Activated T-cell treated with anti-CD3 and anti-CD28 coated beads, Interleukin-2, amount 50 U/mL, for 48 hours (primary cell): ENCODE measurements at regions not wholly inside any gene's neighbourhood (a gene's known extent, or its start where the extent isn't known, plus 50 kb on each side); places are given as distances from the start of the nearest gene placed in this dataset.
"Not testable (repeated sequence)": the region's sequence is repeated elsewhere in the genome, so short reads cannot be mapped to it uniquely, and the experiment has no call there.

Experiments
- DNase-seq, 2 experiments: peaks; one replicate each; pipeline ENCODE4 v3.0.0-alpha.2; 2020

DNA sequence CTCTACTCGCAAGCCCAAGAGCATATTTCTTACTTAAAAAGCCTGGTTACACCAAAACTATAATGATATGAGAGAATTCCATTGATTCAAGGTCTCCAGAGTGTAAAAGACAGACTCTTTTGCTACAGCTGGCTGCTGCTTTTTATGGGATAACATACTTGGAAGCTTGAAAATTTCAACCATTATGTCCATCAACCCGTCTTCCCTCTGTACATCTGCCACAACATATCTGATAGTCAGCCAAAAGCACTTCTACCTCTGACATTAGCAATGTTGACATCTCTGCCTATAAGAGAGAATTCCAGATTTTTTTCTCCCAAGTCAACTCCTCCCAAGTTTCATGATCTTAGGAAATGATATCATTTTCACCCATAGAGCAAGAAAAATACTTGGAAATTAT is 54.4 kb upstream of the IQCM start:
- DNase-seq: no peak

DNA sequence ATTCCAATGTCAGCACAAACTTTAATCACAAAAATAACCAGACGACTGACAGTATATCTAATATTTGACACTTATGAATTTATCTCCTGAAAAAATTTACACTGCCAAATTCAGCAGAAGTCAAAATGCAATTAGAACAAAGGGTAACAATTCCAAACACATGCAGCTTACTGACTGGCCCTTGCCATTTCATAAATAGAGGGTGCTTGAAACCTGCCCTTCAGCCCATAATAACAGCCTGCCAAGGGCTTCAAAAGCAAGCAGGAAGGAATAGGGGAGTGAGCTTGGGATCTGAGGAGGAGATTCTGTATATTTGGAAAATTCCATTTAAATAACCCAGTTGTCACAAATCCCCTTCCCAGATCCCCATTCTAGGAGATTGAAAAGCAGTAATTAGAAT is 66.1 kb upstream of the IQCM start:
- DNase-seq: no peak

DNA sequence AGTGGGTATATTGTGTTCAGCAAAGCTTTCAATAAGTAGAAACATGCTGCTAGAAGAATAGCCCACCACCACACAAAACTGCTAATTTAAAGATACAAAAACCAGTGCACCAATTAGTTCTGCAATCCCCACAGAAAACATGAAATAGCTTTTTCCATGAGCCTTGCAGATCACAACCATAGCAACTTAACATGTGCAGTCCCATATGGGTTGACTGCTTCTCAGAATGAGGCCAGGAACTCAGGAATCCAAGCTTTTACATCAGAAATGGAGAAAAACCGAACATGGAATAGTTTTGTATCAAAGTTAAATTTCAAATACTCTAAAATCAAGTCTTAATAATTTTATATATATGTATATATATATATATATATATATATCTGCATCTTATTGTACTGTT is 66.6 kb upstream of the IQCM start:
- no peak for DNase-seq

DNA sequence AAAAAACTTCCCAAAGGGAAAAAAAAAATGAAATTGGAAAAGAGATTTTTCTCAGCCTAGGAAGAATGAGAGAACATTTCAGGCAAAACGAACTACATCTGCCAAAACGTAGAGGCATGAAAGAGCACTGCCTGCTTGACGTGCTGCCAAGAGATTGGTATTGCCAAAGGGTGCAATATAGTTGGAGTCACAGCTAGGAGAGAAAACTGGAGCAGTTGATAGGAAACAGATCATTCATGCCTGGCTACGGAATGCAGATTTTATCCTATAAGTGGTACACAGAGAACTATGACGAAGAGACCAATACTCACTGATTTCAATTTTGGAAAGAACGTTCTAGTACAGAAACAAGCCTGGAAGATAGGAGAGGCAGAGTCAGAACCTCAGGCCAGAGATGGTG is 68.4 kb upstream of the IQCM start:
- DNase-seq: no peak

DNA sequence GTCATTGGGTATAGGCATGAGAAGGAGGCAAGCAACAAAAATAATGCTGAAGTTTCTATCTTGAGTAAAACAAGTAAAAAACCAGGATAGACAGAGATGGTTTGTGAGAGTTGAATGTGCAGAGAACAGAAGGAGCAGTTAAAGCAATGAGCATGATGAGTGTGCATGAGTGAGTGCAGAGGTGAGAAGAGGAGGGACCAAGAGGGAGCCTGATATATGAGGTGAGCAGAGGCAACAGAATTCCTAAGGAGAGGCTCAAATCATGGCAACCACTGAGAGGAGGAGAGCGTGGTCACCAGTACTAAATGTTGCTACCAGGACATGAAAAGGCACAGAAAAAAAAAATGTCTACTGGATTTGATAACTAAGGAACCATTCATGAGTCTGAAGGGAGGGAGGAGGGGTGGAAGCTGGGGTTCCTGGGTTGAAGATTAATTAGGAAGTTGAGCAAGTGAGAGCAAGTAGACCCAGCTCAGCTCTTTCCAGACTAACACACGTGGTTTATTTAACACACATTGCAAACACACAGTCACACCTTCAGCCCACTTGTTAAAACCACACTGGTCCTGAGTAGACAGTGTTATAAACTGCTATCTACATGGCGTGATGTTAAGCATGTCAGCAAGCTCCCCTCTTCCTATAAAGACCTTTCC is 69.0 kb upstream of the IQCM start:
- DNase-seq: no peak

DNA sequence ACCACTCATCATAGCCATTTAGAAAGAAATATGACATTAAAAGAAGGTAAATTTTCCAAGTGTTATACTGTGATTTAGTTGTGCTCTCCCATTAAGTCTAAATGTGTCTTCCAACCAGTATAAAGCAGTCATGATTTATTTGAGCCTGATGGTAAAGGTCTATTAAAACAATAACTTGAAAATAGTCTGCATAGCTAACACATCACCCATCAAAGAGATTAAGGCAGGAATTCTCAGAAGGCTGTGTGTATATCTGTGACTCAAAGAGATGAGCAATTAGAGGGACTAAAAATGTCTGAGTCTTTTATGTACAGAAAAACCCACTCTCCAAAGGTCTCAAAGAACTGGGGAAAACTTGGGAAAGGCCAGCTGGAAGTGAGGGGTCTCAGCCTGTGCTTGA is 70.3 kb upstream of the IQCM start:
- no peak for DNase-seq

DNA sequence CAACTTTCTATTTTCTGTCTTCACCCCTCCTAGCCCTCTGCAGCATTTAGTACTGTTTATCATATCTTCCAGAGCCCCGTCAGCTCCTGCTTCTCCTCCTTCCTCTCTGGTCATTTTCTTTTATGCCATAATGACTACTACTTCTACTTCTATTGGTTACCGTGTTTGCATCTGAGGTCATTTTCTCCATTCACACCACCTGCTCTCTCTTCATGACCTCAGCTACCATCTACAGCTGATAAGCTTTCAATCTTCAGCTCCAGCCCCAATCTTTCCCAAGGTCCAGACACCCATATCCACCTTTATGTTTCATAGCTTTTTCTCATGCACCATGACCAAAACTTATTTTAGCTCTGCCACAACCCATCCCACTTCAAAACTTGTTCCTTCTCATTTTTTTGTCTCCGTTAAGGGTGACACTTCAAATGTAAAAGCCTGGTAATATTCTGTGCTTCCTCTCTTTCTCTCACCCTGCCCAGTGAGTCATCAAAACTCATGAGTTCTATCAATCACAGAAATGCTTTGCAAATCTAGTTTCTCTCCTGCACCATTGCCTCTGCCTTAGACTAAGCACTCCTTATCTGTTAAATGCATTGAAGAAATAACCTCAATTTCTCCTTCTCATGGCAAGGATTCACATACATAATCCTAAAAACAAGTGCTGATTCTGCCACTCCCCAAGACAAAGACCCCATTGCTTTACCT is 71.3 kb upstream of the IQCM start:
- no peak for DNase-seq

DNA sequence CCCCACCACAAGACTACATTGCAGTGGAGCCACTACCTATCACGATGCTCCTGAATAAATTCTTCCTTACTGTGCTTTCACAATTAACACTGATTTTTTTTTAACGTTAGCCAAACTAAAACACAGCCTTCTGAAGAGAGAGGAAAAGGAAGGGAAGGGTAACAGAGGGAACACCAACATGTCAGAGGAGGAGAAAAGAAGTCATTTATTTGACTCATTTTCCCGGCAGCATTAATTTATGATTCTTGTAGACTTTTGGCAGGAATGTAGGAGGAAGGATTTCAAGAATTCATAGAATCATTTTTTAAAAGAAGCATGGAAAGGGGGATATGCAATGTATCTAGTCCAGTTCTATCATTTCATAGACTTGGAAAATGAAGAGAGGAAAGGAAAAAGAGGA is 74.3 kb upstream of the IQCM start:
- no peak for DNase-seq

DNA sequence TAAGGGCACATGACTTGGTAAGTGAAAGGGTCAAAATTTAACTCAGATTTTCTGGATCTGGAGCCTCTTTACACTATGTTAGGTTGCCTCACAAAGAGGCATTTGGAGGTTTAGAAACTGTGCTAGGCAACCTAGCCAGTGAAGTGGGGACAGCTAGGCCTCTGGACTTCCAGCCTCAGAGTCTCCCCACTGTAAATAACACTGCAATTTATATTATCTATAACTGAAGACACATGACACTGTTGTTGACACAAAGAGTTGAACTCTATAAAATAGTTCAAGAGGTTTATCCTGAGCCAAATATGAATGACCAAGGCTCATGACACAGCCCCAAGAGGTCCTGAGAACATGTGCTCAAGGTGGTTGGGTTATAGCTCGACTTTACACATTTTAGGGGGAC is 74.9 kb upstream of the IQCM start:
- DNase-seq: no peak

DNA sequence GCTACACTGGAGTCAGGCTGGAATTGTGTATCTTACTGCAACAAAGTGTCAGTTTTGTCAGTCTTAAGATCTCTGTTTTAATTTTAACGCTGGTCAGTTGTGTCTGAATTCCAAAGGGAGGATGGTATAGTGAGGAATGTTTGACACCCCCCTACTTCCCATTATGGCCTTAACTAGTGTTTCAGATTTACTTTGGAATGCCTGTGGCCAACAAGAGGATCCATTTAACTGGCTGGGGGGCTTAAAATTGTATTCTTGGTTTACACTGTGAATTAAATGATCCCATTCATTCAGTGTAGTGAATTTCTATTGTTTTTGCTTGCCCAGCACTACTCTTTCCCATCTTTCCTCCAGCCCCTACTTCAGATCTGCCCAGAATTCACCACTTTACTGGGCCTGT is 75.8 kb upstream of the IQCM start:
- DNase-seq: no peak

DNA sequence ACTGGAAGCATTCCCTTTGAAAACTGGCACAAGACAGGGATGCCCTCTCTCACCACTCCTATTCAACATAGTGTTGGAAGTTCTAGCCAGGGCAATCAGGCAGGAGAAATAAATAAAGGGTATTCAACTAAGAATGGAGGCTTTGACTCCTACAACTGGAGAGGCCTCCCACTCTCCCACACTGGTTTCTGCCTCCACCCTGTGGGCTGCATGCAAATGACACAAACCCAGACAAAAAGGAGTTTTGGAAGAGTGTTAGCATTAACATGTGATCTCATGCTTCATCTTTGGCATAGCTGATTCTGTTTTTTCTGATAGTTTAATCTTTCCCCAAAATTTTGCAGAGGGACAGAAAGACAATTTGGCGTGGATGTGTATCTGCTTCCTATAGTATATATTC is 80.8 kb upstream of the IQCM start:
- no peak for DNase-seq

DNA sequence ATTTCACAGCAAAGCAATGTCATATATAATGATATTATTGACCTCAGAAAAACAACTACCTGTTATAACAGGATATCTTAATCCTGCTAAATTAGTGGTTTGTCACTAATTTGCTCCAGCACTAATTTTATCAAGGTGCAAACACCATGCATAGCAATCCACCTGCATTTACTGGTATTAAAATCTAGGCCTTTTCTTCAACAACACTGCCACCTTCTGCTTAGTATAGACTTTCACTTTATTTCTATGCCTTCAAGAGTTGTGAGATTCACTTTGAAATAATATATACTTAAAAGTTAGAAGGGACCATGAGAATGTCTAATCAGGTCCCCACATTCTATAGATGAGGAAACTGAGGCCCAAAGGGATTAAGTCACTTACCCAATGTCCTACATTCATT is 82.1 kb upstream of the IQCM start:
- DNase-seq: no peak

DNA sequence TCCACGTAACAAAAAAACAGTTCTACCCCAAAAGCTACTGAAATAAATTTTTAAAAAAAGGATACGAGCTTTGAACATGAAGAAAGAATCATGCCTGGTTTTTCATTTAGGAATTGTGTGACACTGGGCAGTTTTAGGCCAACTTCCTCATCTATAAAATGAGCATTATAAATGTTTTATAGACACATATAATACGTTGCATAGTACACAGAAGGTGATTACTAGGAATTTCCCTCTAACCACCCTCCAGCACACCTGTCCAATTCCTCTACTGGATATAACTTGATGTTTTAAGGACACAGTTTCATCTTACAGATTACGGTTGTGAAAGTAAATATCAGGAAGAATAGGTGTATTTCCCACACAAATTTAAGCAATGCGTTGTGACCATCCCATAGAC is 85.5 kb upstream of the IQCM start:
- DNase-seq: no peak

DNA sequence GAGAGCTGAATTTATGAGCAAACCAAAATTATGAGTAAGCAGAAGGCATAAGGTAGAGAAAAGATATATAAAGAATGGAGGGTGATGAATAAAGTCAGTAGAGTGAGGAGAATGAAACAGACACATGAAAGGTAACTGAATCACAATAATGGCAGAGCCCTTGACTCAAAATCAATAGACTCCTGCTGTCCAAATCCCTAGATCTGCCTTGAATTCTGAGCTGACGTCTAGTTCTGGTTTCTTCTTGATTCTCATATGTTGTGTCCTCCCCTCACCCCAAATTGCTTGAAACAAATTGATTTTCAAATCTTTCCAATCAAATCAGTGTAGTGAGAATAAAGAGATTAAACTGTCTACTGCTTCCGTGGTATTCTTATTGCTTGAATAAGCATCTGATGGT is 86.6 kb upstream of the IQCM start:
- DNase-seq: no peak

DNA sequence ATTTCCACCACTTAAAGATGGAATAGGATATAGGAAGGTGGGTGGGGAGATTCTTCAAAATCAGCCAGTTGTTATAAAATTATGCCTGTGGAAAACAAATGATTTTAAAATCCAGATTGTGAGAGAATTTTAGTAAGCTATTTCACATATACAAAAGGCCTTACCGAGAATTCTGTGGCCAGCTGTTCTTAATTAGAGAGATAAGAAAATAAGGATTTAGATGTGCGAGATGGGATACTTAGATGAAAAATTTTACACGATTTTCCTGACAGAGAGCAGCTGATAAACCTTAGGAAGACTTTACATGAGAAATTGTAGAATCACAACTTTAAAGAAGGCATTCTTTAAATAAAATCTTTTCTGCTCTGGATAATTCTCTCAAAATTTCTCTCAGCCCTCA is 94.5 kb upstream of the IQCM start:
- DNase-seq: no peak

DNA sequence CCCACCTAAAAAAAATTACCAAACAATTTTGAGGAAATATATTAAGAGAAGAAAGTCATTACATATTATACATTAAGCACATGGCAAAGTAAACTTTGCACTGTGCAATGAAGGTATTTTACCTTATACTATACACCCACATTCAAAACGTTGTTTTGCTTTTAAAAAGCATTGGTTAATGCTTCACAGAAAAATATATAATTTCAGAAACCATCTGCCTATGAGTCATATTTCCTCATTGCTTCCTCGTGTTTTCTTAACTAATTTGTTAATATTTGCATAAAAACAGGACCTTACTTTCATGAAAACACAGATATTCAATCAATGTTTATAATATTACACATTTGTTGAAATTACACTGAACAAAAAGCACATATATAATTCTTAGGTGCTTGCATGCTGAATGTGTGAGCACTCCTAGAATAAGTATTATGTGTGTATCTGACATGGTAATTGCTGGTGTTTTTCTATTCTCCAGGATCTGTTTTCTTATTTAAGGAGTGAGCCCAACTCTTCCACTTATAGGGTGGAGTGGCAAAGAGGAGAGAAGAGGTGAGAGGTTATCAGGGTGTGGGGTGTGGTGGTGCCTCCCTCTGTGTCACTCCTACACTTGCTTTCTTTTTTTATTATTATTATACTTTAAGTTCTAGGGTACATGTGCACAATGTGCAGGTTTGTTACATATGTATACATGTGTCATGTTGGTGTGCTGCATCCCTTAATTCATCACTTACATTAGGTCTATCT is 95.1 kb upstream of the IQCM start:
- DNase-seq: no peak

DNA sequence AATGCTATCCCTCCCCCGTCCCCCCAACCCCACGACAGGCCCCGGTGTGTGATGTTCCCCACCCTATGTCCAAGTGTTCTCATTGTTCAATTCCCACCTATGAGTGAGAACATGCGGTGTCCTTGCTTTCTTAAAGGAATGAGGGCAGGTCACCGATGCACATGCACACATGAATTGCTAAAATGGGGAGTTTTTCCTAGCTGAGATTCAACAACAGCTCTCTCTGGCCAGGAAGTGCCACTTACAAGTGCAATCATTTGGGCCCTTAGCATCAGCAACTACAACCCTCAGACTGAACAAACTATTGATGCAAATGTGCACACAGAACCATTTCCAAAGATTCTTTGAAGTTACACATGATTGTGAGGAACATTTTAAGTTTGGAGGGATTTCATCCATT is 95.7 kb upstream of the IQCM start:
- DNase-seq: no peak

DNA sequence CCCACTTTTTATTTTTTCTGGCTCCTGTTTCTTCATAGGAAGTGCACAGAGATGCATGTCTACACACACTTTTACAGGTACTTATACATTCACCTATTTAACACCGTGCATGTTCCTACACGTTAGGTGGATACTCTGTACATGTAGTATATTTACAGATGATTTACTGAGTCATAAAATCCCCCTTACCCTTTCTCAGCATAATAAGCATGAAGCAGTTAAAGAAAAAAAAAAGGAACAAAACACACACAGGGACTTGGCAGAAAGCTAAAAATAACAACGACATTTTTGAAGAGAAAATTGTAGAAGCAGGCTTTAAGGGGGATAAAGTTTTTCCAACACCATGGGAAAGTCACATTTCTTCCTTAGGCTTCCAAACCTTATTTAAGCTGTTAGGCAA is 96.4 kb upstream of the IQCM start:
- DNase-seq: no peak

DNA sequence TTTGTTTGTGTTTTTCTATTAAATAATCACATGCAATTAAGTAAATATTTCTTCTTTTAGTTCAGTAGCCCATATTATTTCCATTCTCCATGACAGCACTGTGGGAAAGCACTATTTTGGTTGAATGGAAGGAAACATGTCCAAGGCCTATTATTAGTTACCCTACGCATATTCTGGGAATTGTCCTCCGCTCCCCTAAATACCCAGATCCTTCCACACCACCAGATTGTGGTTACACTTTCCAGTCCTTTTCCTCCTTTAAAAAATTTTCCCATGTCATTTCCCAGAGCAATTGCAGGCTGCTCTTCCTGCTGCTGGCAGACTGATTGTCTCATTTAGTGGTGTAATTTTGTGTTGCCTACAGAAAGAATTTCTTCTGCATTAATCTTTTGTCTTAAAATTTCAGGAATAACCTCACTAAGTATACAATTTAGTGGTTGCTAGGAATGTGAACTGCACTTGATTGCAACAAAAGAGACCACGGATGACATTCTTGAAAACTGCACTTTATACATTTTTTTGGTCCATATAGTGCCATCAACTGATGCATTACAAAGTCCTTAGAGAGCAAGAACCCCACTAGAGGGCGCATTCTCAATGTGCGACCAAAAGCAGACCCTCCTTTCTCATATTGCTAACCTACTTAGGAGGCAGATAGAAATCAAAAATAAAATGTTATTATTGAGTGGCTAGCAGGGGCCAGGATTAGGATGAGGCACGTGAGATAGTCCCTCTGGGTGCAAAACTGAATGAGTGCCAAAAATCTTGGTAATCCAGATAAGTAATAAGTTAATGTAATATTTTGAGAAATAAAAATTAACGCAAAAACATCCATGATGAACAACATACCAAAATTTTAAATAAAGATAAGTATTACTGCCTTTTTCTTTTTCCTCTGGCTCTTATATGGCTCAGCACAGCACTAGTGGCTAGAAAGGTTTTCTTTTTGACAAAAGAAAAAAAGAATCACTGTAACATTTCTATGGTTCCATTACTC is 98.8 kb upstream of the IQCM start:
- peak; percentile 19 to 23 for DNase-seq

DNA sequence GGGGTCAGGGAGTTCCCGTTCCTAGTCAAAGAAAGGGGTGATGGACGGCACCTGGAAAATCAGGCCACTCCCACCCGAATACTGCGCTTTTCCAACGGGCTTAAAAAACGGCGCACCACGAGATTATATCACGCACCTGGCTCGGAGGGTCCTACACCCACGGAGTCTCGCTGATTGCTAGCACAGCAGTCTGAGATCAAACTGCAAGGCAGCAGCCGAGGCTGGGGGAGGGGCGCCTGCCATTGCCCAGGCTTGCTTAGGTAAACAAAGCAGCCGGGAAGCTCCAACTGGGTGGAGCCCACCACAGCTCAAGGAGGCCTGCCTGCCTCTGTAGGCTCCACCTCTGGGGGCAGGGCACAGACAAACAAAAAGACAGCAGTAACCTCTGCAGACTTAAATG is 100.1 kb upstream of the IQCM start:
- DNase-seq: not testable (repeated sequence)

DNA sequence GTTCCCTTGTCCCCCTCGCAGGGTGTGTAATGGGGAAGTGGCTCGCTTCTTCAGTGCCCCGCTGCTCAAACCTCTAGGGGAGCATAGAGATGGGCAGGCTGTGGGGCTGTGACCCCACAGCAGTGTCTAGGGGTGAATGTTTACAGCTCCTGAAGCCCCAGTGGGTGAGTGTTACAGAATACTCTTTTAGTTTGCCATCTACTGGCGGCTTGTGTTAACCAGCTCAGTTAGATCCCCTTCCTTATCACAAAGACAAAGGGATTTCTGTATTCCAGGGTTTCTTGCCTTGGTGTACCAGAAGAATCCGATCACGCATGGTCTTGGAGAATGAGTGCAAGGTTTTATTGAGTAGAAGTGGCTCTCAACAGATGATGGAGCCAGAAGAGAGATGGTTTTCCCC is 108.1 kb upstream of the IQCM start:
- no peak for DNase-seq

DNA sequence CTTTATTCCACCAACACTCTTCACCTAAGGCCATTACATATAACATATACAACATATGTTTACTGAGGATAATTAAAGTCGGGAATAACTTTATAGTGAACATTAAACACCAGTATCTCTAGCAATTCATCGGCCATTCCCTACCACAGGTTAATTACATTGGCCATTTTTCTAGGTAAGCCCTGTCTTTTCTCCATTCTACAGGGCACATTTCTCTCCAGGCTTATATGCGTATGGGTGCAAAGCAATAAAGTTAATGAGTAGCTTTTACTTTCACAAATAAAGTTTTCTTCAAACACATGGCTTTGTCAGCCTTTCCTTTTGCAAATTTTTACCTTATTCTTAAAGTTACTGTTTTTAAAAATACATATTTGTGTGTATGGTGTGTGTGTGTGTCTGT is 111.9 kb upstream of the IQCM start:
- DNase-seq: no peak

DNA sequence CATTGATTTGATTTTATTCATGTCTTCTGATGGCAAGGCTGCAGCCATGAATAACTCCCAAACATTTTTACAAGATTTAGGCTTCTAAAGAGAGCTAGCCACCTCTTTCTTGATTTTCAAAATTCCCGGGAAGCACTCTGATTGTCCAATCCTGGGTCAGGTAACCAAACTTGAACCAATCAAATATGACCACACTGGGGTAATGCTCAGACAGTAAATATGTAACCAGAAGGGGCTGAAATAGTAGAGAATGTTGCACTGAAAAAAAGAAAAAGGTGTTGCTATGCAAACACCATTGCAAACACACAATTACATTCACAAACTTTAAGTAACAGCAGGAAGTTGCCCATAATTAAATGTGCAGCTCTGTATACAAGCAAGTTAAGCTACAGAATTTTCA is 112.9 kb upstream of the IQCM start:
- DNase-seq: no peak
